GM19324 (cell line): ENCODE measurements at regions not wholly inside any gene's neighbourhood (a gene's known extent, or its start where the extent isn't known, plus 50 kb on each side); places are given as distances from the start of the nearest gene placed in this dataset.

Source experiments
- ATAC-seq: cut with Tn5 transposase; IDR thresholded peaks from one replicate; pipeline ENCODE4 v1.9.1; 2021; ENCODE audit warnings: mild to moderate bottlenecking, moderate library complexity; ENCODE audit not compliant: unreplicated experiment, low FRiP score

DNA sequence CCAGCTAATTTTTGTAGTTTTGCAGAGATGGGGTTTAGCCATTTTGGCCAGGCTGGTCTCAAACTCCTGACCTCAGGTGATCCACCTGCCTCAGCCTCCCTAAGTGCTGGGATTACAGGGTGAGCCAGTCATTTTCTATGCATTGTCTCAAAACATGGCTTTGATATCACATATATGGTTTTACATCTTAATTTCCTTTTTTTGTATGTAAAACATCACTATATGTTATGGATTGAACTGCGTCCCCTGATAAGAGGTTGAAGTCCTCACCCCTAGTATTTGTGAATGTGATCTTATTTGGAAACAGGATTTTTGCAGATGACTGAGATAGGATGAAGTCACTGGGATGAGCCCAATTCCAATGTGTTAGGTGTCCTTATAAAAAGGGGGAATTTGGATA, 89.8 kb upstream of the MYCN start:
- no peak for ATAC-seq

DNA sequence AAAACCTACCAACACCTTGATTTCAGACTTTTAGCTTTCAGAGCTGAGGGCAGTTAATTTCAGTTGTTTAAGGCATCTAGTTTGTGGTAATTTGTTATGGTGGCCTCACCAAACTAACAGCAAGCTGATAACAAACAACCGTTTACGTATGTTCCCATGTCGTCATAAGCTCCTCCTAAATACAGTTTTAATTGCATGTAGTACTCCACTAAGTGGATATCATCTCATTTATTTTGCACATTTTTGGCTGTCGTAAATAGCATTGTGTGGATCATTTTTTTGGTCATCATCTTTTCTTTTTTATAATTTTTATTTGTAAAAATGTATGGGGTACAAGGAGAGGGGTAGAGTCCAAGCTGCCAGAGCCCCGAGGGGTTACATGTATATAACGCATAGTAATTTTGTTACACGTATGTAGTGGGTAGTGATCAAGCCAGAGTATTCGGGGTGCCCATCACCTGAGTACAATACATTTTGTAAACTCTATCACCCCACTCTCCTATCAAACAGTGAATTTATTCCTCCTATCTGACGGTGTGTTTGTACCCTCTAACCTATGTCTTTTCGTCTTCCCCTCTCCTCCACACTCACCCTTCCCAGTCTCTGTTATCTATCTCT, 89.2 kb upstream of the MYCN start:
- no peak for ATAC-seq

DNA sequence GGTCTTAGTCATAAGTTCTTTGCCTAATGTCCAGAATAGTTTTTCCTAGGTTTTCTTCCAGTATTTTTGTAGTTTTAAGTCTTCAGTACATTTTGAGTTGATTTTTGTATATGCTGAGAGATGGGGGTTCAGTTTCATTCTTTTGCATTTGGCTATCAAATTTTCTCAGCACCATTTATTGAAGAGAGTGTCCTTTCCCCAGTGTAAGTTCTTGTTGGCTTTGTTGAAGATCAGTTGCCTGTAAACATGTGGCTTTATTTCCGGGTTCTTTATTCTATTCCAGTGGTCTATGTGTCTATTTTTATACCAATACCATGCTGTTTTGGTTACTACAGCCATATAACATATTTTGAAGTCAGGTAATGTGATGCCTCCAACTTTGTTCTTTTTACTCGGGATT, 87.5 kb upstream of the MYCN start:
- ATAC-seq, result no peak

DNA sequence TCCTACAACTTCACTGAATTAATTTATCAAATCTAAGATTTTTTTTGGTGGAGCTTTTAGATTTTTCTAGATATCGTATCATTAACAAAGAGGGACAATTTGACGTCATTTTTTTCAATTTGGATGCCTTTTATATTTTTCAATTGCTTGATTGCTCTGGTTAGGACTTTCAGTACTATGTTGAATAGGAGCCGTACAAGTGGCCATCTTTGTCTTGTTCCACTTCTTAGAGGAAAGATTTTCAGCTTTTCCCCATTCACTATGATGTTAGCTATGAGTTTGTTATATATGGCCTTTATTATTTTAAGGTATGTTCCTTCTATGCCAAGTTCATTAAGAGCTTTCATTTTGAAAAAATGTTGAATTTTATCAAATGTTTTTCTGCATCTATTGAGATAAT, 86.4 kb upstream of the MYCN start:
- ATAC-seq, result no peak

DNA sequence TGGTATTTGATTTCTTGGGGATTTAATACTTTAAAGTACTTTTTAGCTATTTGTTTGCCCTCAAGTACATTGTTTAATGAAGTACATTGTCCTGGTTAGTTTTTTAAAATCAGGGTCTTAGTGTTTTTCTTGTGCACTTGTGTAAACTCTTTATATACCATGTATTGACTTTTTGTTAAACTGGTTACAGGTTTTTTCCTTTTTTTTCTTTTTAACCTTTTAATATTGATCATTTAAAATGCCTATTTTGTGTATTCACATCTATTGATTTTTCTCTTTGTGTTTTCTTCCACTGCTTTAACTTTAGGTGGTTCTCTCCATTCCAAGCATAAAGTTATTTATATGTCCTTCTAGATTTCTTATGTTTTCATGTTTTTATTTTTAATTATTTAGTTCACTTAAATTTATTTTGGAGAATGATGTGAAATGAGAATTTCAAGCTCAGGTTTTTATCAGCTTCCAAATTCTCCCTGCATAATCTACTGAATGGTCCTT, 84.5 kb upstream of the MYCN start:
- no peak for ATAC-seq

DNA sequence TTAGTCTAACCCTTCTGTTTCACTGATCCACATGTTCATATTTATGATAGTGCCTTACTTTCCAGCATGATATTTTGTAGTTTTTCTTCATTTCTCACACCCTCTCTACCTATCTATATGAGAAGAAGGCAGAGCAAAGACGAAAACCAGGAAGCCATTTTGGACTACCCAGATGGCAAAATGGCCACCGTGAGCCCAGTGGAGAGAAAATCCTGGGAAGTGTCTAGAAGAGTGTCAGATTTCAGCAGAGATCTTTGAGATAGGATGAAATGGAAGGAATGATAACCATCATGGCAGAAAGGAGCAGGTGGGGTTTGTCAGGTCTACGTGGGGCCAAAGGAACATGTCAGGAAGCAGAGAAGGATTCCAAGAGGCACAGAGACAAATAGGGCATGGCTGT, 84.0 kb upstream of the MYCN start:
- no peak for ATAC-seq

DNA sequence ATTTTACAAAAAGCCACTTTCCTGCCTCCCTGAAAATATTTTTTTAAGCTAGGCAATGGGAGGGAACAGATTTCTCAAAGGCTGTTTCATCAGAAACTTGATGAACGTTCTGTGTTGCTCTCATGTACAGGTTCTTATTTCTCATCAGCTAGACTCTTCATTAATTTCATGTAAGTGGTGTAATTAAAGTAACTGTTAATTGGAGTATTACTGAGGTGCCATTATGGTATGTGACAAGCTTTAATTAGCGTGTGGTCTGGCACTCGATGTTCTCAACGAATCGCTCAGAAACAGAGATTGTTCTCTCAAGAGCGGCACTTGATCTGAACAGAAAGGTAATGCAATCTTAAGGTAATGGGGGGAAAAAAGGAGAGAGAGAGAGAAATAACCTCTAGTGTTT, 81.9 kb upstream of the MYCN start:
- no peak for ATAC-seq

DNA sequence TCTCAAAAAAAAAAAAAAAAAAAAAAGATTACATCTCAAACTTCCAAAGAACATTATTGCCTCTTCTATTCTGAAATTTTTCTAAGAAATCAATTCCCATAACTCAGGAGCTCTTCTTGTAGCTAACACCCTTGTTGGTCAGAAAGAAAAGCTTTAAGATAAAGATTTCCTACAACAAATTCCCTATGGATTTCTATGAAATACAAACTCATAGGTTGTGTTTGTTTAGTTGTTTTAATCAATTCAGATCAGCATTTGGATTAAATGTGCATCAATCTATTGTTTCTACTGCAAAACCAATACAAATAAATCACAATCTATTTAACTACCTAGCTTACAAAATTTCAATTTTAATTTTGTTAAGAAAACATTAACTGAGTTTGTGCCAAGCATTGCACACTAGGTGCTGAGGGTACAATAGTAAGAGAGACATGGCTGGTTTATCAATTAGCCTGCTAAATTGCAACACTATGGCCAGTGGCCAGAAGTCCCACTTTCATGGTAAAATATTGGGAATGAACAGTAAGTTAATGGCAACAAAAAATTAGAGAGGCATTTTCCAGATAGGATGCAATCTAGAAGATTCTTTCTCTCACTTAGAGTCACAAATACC, 80.2 kb upstream of the MYCN start:
- no peak for ATAC-seq

DNA sequence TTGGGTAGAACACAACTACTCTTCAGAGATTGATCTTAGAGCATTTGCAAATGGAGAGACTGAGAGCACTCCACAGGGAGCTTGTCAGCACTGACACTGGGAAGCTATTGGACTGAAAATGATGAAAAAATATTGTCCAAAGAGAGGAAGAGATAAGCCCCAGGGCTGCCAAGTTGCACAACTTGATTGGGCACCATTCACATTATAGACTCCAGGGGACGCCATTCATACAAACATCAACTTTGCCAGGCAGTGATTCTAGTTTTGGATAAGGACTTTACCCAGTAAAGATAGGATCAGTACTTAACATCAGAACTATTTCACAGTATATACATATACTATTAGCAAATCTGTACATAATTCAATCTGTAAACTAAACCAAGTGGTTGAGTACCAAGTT, 79.6 kb upstream of the MYCN start:
- ATAC-seq, result no peak

DNA sequence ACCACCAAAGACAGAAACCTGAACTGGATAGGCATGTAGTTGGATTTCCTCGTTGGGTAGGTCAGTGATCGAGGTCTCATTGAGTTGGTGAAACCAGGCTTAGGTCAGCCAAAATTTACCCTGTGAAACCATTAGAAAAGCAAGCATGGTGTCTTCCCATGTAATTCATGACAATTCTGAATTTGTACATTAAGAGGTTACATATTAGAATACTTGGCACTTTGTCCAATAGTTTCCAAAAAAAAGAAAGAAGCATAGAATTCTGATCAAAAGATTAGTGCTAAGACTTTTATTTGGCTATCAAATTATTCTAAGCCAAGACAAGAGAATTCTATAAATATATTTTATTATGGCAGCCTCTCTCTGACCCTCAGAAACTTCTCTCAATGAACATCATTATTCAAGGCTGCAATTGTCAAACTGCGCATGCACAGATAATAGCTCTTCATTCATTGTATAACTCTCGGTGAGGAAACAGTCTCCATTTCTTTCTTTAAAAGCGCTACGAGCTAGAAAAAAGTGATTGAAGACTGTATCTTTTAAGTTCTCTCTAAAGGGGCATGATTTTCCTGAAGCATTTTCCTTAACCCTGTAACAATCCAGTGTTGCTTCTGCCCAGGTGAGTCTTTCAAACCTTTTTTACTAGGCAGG, 79.1 kb upstream of the MYCN start:
- ATAC-seq, result no peak

DNA sequence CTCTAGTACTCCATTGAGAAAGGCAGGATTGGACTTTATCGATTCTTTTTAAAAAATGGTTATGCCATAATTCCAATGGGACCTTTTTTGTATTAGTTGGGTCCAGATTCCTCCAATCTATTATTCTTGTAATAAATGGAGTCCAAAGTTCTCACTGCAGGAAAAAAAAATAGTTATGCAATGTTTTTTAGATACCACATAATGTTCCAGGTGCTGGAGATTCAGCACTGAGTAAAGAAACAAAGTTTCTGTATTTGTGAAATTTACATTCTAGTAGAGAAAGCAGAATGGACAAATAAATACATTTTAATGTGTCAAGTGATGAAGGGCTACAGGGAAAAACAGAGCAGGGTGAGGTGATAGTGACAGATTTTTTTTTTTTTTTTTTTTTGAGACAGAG, 78.5 kb upstream of the MYCN start:
- ATAC-seq, result no peak

DNA sequence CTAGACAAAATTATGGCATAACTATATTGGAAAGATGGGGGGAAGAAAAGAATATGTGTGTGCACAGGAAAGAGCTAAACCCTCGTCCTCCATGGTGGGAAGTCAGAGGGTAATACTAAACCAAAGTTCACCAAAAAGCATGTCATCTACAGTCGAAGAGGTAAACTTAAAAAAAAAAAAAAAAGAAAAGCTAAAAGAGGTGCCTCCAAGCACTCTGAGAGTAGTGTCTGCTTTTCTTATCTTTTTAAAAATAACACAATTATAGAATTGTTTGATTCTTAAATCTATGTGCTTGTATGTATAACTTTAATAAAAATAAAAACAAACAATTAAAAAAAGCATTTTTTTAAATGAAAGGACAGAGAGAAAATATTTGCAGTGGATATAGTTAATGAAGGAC, 77.3 kb upstream of the MYCN start:
- no peak for ATAC-seq

DNA sequence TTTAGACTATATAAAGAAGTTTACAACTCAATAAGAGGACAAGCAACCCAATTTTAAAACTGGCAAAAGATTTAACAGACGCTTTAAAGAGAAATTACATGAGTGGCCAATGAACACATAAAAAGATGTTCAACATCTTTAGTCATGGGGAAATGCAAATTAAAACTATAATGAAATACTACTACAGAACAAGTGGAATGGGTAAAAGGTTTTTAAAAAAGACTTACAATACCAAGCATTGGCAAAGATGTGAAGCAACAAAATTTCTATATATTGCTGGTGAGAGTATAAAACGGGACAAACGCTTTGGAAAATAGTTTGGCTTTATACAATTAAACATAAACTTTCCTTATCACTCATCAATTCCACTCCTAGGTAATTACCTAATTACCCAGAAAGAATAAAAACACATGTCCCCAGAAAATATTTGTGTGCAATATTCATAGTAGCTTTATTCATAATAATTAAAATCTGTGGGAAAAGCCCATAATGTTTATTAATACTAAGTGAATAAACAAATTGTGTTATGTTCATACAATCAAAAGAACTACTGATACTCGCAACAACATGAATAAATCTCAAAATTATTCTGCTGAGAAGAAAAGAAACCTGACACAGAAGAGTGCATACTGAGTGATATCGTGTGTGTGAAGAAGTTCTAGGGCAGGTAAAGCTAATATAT, 76.7 kb upstream of the MYCN start:
- no peak for ATAC-seq

DNA sequence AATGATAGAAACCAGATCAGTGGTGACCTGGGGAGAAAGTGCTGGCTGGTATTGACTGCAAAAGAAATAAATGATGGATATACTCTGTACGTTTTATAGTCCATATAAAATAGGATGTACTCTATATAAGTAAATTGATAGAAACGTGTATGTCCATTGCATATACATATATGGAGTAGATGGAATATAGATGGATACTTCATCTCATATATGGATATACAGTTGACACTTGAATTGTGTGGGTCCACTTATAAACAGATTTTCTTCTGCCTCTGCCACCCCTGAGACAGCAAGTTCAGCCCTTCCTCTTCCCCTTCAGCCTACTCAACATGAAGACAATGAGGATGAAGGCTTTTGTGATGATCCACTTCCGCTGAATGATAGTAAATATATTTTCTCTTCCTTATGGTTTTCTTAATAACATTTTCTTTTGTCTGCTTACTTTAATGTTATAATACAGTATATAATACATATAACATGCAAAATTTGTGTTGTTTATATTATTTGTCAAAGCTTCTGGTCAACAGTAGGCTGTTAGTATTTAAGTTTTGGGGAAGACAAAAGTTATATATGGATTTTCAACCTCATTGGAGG, 76.1 kb upstream of the MYCN start:
- no peak for ATAC-seq

DNA sequence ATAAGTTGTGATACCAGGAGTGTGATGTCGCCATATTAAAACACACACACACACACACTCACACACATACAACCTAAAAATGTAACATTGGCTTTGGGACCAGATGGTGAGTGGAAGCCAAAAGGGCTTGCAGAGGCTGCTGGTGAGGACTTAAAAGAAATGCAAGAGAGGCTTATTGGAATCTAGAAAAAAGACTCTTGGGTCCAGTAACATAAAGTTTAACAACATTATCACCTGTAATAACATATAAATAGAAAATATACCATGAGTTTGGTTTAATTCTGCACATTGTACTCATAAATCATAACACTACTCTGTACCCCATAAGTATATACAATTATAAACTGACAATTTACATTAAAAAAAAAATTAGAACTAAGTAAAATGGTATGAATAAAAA, 74.4 kb upstream of the MYCN start:
- ATAC-seq, result no peak

DNA sequence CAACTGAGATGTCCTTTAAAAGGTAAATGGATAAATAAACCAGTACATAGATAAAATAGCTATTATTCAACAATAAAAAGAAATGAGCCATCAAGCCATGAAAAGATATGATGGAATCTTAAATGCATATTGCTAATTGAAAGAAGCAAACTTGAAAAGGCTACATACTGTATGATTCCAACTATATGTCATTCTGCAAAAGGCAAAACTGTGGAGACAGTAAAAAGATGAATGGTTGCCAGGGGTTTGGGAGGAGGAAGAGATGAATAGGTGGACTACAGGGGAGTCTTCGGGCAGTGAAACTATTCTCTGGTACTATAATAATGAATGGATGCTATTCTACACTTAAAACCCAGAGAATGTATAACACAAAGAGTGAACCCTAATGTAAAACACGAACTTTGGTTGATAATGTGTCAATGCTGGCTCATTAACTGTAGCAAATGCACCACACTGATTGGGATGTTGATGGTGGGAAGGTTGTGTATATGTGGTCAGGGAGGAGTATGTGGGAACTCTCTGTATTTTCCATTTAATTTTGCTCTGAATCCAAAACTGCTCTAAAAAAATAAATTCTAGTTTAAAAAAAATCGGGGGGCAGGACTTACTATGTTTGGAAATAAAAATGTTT, 73.7 kb upstream of the MYCN start:
- ATAC-seq, result no peak

DNA sequence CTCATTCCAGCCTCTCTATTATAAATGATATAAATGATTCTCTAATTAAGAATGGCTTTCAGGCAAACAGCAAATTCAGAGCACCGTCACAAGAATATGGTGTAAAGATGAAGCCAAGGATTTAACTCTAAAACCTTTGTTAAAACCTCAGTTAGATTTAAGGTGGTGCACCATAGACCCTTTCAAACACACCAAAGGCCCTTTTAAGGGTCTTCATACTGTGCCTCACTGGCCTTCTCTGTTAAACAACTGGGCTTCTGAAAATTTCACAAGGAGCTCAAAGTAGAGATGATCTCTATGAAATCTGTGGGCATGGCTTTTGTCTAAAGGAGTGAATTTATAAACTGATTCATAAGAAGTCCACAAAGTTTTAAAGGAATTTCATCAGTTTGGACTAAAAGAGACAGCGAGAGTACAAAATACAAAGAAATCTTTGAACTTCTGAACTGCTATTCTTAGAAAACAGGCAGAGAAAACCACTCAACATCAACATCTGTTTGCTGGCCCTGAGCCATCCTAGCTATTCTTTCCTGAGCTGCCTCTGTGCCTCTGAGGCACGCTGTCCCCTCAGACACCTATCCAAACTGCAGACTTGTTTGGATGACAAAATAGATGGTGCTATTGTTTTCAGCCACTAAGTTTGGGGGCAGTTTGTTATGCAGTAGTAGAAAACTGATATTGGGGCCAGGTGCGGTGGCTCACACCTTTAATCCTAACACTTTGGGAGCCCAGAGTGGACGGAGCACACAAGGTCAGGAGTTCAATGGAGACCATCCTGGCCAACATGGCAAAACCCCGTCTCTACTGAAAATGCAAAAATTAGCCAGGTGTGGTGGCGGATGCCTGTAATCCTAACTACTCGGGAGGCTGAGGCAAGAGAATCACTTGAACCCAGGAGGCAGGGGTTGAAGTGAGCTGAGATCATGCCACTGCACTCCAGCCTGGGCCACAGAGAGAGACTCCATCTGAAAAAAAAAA, 72.9 kb upstream of the MYCN start:
- no peak for ATAC-seq

DNA sequence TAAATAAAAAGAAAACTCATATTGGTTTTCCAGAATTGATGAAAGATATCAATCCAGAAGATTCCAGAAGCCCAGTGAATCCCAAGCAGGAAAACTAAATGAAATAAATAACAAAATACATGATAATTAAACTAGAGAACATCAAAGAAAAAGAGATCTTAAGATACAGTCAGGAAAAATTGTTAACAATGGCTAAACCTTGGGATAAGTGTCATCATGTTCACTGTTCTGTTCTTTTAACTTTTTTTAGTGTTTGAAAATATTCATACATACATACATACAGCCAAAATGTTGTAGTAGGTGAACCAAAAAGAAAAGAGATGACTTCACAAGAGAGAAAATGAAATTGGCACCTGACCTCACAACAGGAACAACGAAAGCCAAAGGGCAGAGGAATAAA, 72.2 kb upstream of the MYCN start:
- ATAC-seq, result no peak

DNA sequence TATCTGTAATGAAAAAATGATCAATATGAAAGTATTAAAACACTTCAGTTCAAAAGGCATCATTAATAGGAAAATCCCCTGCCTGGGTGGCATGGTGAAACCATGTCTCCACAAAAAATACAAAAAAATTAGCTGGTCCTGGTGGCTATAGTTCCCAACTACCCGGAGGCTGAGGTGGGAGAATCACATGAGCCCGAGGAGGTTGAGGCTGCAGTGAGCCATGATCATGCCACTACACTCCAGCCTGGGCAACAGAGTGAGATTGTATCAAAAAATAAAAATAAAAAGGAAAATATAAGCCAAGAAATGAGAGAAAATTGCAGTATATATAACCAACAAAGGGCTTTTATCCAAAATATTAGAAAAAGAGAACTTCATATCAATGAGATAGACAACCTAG, 71.6 kb upstream of the MYCN start:
- no peak for ATAC-seq

DNA sequence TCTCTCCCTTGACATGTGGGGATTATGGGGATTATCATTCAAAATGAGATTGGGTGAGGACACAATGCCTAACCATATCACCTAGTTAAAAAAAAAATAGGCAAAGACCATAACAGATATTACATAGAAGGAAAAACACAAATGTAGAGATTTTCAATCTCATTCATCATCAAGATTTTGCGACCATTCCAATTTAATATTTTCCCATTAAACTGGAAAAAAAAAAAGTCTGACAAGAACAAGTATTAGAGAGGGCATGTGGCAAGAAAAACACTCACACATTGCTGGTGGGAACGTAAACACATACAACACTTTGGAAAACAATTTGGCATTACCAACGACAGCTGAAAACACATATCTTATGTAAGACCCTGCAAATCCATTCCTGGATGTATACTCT, 71.0 kb upstream of the MYCN start:
- no peak for ATAC-seq
